ENCODE measurements at regions not wholly inside any gene's neighbourhood (a gene's known extent, or its start where the extent isn't known, plus 50 kb on each side); places are given as distances from the start of the nearest gene placed in this dataset.
A peak's percentile ranks its signal among the peaks of the same experiment; 100 is the strongest.

DNA sequence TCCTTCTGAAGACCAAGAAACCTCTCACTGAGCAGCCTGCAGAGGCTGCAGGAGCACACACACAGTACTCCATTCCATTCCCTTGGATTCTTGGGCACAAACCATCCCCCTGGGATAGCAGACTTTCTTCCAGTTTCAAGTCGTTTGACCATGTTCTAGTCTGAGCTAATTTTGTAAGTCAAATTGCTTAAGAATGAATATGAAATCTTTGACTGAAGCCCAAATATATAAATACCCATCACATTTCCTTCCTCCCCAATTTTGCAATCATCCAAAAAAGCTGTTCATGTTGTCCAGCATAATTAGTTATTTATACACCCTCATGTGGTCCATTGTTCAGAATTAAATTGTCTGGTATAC lies 231.2 kb upstream of the TPRG1 start:
- DNase-seq, result no peak

DNA sequence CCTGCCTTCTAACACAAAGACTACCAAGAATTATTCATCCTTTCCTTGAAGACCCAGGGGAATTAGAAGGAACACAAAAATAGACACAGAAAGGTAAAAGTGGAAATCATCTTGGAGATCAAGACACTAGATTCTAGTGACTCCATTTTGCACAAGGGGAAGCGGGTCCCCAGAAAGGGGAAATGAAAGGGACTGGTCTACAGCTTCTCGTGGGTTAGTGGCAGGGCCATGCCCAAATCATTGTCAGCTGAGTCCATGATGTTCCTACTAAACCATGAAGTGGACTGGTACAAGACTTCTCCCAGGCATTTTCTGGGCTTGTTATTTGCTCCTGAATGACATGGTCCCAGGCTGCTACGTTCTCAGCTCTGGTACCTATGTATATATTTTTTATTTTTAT lies 230.7 kb upstream of the TPRG1 start:
- DNase-seq, result no peak

DNA sequence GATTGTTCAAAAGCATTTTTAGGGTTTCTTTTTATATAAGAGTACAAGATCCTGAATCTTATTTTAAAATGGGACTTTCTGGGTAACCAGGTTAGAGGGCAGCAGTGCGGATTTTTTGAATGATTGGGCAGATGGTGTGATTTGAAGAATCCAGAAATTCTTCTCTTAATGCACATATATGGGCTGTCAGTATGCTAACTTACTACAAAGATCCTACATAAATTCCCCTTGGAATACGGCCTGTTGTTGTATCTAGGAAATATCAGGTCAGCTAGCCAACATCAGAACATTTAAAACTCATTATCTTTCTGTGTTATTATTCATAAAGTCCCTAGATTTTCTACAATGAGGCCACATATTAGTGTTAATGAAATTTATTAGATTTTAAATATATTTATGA lies 229.6 kb upstream of the TPRG1 start:
- no peak for DNase-seq

DNA sequence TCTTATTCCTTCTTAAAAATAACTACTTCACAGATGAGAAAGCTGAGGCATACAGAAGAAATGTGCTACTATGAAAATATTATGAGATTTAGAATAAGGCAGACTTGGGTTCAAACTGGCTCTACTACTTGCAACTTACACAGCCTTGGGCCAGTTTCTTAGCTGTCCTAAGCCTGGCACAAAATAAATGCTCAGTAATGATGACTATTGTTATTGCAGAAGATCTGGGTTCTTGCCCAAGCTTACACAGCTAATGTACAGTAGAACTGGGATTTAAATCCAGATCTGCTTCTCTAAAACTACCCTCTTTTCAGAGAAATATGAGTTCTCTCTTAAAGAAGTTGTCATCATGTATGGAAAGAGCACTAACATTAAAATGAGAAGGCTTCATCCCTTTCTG lies 228.2 kb upstream of the TPRG1 start:
- no peak for DNase-seq

DNA sequence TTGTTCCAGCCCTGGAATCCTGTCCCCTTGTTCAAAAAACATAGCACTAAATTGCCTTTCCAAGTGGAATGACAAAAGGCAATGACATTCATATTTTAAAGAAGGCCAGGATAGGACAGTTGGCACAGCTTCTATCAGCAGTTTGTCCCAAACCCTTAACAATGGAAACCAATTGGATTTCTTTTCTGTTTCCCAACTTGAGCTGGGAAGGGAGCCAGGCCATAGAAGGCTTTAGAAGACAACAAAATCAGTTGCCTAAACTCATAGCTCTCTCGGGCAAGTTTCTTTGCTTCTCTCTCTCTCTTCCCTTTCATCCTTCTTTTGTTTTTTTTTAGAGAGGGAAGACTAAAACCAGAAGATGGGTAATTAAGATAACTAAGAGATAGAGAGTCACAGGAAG lies 227.7 kb upstream of the TPRG1 start:
- no peak for DNase-seq

DNA sequence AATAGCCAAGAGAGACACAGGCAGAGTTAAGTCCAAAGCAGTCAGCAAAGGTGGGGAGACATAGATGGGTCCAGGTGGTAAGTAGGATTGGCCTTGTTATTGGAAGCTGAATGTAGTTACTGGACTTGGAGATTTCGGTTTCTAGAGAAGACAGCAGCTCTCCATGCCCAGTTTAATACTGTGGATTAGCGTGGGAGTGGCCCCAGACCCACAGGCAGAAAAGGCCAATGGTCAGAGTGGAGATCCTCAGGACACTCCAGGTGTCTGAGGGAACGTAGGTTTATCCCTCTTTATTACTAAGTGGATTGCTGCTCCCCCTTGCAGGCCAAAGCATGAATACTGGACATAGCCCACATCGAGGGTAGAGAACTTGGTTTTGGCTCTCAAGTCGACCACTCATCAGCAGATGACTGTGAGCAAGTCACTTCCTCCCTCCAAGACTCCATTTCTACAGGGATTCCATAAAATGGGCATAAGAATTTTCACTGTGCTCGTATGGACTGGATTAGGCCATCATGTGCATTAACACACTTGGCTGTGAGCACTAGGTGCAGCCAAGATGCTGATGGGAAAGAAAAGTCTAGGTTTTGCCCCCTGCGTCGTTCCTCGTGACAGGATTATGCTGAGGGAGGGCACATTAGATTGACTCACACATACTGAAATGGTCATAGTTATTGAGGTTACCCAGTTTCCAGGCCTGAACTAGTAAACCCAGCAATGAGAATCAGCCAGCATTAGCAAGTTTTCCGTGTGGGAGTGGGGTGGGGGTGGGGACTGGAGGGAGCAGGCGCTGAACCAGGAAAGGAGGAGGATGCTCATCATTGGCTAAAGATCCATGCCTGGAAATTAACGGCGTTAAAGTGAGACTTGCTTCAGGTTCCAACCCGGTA lies 225.2 kb upstream of the TPRG1 start:
- no peak for DNase-seq

DNA sequence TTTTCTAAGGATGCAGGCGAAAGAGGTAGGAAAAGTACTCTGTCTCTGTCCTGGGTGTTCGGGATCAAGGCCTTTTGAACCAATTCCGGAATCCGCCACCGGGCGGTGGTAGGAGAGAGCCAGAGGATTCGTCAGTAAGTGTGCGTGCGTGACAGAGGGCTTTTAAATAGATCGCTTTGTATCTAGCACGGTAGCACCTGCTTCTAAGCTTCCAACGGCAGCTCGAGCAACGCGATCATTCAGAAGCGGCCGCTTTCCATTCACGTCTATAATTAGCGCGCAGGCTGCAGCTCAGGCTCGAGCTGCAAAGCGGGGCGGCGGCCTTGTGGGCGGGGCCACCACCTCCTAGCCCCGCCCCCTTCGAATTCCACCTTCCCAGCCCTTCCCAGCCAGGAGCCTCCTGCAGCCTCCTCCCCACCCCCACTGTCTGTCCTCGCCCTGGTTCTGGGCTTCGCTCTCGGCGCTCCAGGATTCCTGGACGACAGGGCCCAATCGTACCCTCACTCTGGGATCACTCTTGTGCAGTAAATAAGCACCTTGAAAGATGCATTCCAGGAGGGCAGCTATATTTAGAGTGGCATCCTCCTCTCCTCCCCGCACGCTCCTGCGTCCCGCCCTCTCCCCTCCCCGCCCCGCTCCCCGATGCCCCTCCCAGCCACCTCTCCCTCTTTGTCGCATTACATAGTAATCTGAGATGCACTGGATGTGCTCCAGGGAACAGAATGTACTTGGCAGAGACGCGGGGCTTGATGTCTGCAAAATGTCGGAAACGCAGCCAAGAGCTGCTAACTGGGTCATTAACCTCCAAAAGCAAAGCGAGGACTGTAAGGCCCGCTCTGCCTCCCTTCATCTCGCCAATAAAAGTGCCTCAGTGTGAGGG lies 224.1 kb upstream of the TPRG1 start:
- peak; percentile 33 for DNase-seq

DNA sequence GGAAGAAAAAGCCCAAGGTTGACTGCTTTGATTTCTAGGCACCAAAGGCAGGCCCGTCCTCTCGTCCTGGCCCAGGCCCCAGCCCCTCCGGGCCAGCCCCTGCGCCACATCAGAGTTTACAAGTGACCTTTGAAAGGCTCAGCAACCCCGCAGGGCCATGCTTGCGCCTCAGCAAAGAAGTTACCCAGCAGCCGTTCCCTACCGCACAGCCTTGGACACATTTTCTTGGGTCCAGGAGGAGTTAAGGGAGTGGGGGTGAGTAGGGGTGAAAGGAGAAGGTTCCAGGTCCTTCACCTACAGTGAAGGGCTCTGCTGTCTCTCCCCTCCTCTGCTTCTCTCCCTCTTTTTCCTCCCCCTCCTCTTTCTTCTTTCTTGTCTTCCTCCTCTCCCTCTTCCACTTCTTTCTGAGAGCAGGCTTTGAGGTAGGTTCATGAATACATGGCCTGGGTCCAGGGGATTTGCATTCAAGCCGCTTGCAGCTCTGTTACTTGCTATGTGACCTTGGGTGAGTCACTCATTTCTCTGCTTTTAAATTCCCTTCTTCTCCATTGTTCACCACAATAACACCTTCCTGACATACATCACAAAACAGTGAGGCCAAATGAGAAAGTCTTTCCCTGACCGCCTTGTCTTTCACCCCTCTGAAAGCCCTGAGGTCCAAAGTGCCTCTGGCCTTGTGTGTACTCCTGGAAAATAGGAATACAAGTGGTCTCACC lies 223.3 kb upstream of the TPRG1 start:
- DNase-seq, result no peak

DNA sequence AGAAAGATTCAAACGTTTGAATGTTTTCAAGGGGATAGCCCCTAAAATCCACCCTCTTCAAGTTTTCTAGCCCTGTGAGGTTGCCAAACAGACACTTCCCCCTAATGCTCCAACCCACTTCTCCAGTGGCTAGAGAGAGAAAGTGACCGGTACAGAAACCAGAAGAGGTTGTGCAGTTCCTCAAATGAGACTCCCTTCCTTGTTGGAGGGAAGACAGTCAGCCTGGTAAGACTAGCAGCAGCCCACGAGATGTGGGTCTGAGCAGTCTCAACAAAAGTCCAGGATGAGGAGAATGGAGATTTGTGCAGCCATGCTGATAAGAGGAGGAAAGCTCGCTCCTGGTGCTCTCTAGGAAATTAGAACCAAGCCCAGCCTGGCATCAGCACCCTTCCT lies 222.8 kb upstream of the TPRG1 start:
- no peak for DNase-seq

DNA sequence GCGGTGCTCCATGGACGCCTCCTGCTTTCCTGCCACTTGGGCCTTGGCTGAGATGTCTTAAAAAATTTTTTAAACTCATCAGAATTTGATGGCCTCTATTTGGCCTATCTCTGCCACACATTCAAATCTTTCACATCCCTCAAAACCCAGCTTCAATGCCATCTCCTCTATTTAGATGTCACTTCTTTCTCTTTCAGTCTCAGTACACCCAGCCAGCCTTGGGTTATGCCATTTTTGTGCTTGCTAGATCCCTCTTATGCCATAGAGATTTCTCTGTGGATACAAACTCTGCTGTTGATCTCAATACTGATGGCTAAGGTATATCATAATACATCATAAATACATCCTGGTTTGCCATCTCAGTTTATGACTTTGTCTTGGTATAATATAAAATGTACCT lies 222.3 kb upstream of the TPRG1 start:
- no peak for DNase-seq

DNA sequence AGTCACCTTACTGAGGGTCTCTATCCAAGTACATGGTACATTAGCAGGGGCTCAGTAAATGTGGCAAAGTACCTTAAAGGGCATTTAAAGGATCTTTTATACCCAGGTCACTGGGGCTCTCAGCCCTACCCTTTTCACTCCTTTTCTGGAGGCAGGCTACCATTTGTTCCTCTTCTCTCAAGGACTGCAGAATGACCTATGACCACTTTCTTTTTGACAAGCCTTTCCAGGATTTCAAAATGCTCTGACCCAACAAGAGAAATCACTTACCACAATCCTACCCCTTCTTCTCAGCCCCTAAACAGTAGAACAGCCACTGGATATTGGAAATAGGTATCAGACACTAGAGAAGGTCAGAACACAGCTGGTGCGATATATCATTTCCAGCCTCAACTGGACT lies 221.8 kb upstream of the TPRG1 start:
- DNase-seq, result no peak

DNA sequence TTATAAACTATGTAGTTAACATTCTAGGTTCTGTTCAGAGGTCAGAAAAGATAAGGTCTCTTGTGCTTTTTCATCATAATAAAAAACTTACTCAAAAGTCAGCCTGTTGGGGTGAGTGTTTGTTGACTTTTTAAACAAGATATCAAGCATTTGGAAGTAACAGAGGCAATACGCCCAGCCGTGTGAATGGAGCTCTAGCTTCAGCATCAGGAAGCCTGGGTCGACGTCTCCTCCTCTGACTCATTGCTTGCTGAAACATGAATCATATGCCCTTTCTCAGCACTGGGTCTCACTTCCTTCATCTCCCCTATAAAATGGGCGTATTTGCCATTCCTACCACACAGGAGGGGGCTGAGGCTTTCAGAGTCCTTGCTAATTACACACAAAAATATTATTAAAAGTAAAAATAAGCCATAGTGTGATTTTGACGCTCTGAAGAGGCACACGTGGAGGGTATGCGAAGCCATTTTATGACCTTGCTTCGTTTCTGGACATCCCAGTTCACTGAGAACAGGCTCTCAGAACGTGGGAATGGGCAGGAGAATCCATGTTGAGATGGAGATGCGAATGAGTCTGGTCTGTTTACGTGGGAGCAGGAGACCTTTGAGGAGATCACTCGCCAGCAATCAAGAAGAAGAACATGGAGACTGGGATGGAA lies 220.8 kb upstream of the TPRG1 start:
- peak; percentile 53 for DNase-seq

DNA sequence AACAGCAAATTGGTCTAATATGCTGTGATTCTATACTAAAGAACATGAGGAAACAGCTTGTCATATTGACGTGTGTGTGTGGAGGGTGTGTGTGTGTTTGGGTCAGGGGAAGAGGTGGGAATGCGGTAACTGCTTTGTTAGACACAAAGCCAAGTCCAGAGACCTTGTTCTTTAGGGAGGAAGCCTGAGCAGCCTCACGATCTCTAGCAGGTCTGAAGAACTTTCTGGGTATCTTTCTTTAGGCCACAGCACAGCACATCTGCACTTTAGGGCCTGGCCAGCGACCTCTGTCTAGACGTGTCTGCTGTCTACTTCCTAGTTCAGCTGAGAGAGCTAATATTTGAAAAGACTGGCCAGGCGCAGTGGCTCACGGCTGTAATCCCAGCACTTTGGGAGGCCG lies 220.0 kb upstream of the TPRG1 start:
- DNase-seq, result no peak

DNA sequence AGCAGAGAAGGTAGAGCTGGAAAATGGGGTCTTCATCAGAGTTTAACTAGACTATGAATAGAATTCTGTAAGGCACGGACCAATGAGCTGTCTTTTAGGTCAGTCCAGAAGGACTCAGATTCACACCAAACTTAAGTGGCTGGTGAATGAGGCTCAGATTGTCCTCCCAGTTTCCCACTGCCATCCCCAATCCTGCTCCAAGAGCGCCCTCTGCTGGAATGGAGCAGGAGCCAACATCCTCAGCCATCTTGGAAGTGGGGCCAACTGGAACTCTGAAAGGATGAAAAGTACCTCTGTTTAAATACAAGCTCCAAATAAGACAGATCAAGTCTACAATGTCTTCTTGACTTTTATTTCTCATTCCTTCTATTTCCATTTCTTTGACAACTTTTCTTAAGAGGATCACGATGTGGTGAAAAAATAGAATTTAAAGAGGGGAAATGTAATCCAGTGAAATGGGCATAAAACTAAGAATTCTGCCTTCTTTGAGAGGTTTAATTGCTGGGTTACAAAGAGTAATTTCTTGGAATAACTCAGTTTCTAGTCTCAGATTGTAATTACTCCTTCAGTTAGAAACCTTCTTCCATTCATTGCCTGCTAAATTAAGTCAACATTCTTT lies 217.1 kb upstream of the TPRG1 start:
- peak; percentile 74 for DNase-seq

DNA sequence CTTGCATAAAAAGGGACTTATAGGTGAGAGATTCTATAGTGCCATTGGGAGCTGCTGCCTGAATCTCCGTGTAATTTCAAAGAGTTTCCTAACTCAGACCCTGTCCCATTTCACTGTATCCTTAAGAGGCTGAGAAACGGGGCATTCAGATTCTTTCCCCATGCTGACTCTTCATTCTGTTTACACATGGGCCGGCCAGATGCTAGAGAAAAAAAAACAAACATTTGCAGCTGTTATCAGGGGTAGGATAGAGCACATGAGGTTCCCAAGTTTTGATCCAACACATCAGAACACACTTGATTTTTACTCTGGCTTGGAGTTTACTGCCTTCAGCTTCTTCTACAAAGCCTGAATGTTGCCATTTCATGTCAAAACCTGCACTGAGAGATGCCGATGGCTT lies 215.9 kb upstream of the TPRG1 start:
- DNase-seq, result no peak

DNA sequence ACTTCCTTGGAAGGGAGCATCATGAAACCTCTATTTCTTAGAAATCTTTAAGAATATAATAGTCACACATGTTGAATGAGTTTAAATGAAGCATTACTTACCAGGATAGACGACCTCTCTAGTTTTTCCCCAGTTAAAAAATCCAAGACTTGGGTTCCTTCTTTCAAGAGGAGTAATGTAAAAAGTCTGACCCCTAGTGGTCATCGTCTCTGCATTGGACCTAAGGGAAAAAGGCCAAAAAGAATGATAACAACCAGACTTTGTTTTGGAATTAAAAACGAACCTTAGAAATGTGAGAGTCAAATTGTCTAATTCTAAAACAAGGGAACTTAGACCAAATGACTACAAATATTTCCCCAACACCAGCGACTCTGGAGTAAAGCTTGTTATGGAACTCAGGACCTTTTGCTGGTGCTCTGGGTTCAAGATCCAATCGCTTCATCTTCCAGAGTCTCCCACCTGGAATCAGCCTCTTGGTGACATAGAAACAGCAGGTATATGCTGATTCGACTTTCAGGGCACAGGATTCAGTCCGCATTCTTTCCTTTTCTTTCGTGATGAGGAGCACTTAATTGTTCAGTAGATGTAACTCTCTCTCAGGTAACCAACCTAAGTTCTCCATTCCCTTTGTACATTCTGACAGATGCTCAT lies 214.8 kb upstream of the TPRG1 start:
- no peak for DNase-seq

DNA sequence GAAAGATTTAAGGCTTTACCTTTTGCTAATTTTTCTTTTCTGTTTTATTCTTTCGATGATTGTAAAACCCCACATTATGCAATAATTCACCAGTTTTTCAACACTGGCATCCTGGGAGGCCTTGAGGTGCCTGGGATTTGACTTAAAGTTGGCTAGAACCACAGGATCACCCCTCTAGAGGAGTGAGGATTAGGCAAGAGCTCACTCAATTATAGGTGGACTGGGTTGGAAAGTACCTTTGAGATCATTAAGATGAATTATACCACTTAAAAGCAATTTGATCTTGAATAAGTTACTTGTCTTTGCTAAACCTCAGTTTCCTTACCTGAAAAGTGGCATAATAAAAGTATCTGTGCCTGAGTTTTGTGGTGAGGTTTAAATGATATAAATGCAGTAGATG lies 212.8 kb upstream of the TPRG1 start:
- no peak for DNase-seq

DNA sequence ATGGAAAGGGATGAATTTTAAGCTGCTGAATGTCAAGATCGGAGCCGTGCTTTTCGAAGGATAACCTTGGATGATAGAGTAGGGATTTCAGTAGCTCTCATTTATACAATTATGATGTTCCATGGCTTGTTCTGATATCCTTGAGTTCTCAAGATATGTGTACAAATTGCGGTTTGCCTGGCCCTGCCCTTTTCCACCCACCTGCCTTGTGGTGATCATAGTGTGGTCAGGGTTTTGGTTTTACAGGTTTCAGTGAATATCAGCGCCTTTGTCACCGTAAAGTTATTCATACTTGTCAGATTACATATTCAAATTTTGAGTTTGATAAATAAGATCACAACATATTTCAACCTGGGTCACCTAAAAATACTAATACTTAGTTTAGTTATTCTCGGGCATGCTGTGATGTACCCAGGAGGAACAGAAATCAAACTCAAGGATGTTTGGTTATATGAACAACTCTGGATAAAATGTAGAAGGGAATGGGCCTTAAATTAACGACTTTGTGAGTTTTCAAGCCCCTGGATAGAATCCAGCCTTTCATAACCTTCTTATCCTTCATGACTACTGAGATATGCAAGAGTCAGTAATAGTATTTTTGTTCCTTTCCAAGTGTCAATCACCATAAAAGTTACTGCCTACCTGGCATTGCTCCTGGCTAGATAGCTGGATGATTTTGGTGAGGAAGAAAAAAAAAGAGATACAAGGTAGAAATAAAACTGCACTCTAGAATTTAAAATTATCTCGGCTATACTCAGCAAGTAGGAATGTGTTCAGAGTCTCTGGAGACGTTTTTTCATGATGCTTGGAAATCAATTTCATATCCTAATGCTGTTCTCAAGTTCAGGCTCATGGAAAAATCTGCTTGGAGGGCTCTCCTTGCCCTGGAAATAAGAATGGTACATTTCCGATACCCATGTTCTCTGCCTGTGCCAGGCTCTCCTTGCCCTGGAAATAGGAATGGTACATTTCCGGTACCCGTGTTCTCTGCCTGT lies 209.2 kb upstream of the TPRG1 start:
- DNase-seq, result no peak

DNA sequence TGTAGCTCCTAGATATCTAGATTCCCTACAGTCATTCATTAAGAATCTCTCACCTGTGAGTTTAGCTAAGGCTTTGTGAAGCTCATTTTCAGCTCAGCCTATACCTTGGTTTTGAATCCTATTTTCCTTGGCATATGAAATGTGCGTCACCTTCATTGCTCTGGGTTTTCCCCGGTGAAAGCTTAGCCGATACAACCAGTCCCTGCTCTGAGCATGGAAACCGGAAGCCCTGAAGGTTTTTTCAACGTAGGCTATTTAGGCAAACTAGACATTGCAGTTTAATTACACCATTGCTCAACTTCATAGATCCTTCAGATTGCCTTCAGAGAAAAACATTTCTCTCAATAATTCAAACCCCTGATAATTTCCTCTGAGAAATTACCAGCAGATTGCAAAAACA lies 206.8 kb upstream of the TPRG1 start:
- DNase-seq, result no peak

DNA sequence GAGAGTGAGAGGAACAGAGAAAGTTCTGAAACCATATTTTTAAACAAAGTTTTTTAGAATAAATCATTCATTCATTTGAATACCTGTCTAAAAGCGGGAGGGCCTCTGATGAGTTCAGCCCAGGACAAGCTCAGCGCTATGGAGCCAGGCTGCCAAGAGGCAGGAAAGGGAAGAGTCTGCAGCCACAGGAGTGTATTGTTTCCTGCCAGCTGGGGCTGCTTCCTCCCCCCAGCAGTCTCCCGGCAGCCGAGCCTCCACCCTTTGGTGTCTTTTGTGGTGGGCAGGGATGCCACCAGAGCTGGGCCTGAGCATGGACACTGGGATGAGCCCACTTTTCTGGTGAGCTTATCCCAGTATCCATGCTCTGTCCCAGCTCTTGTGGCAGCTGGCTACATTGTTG lies 199.5 kb upstream of the TPRG1 start:
- no peak for DNase-seq
